Activated CD8-positive, alpha-beta memory T cell treated with anti-CD3 and anti-CD28 coated beads, Interleukin-2, amount 50 U/mL, for 24 hours (primary cell): ENCODE measurements at regions not wholly inside any gene's neighbourhood (a gene's known extent, or its start where the extent isn't known, plus 50 kb on each side); places are given as distances from the start of the nearest gene placed in this dataset.

Experiments
- DNase-seq: peaks from one replicate; pipeline ENCODE4 v3.0.0-alpha.2; 2020; ENCODE audit errors: extremely low read depth

GRCh38 chr2:147649286-147649685 lies 195.5 kb upstream of the ACVR2A start:
- no peak for DNase-seq

GRCh38 chr2:147648471-147648870 lies 196.4 kb upstream of the ACVR2A start:
- no peak for DNase-seq

GRCh38 chr2:147647816-147648215 lies 197.0 kb upstream of the ACVR2A start:
- no peak for DNase-seq

GRCh38 chr2:147646818-147647468 lies 197.9 kb upstream of the ACVR2A start:
- no peak for DNase-seq

GRCh38 chr2:147644491-147644890 lies 200.3 kb upstream of the ACVR2A start:
- no peak for DNase-seq

GRCh38 chr2:147642765-147643164 lies 202.1 kb upstream of the ACVR2A start:
- no peak for DNase-seq

- DNase-seq, result no peak
Measured at GRCh38 chr2:147641651-147642050, 203.2 kb upstream of the ACVR2A start.

GRCh38 chr2:147639891-147640290 lies 204.9 kb upstream of the ACVR2A start:
- DNase-seq, result no peak

GRCh38 chr2:147639386-147639785 lies 205.4 kb upstream of the ACVR2A start:
- DNase-seq, result no peak

GRCh38 chr2:147636886-147637285 lies 207.9 kb upstream of the ACVR2A start:
- DNase-seq, result no peak

- no peak for DNase-seq
Measured at GRCh38 chr2:147636238-147636882, 208.5 kb upstream of the ACVR2A start.

GRCh38 chr2:147634826-147635225 lies 210.0 kb upstream of the ACVR2A start:
- DNase-seq, result no peak

GRCh38 chr2:147632198-147632597 lies 212.6 kb upstream of the ACVR2A start:
- DNase-seq, result no peak

GRCh38 chr2:147631294-147631693 lies 213.5 kb upstream of the ACVR2A start:
- DNase-seq, result no peak

GRCh38 chr2:147630585-147630984 lies 214.2 kb upstream of the ACVR2A start:
- DNase-seq, result no peak

GRCh38 chr2:147628971-147629421 lies 215.8 kb upstream of the ACVR2A start:
- DNase-seq, result no peak

GRCh38 chr2:147623328-147623727 lies 221.5 kb upstream of the ACVR2A start:
- no peak for DNase-seq

- DNase-seq, result no peak
Measured at GRCh38 chr2:147621656-147622197, 223.1 kb upstream of the ACVR2A start.

GRCh38 chr2:147619808-147620207 lies 225.0 kb upstream of the ACVR2A start:
- DNase-seq, result no peak

- DNase-seq, result no peak
Measured at GRCh38 chr2:147615726-147616125, 229.1 kb upstream of the ACVR2A start.

- DNase-seq, result no peak
Measured at GRCh38 chr2:147614979-147615470, 229.8 kb upstream of the ACVR2A start.

GRCh38 chr2:147614471-147614870 lies 230.4 kb upstream of the ACVR2A start:
- DNase-seq, result no peak

GRCh38 chr2:147610496-147611040 lies 234.3 kb upstream of the ACVR2A start:
- DNase-seq, result no peak
